HEK293 (cell line): ENCODE measurements at regions not wholly inside any gene's neighbourhood (a gene's known extent, or its start where the extent isn't known, plus 50 kb on each side); places are given as distances from the start of the nearest gene placed in this dataset.

Source experiments
- CTCF ChIA-PET: fragments of 350-600 bp; formaldehyde crosslinking; extraction: SDS; loops from one replicate; lab custom pipeline; 2021; ENCODE audit warnings: antibody characterized with exemption; lab: Yijun Ruan, JAX
- POLR2A ChIA-PET: fragments of 300-600 bp; formaldehyde crosslinking; extraction: SDS; loops from one replicate; lab custom pipeline; 2020; ENCODE audit warnings: antibody characterized with exemption, inconsistent platforms; lab: Yijun Ruan, JAX
- H3K27ac ChIP-seq: fragments of 200-500 bp; sonication (Bioruptor generic); 2 replicates; pipeline ENCODE4 v1.5.1; 2014; ENCODE audit warnings: low read depth, low read length, control low read depth, inconsistent platforms; ENCODE audit errors: extremely low read depth
- H3K36me3 ChIP-seq, 2 experiments: fragments of 200-500 bp in 1 of 2; sonication (Bioruptor generic) in 1 of 2; 1 replicate in 1 of 2; 2 replicates in 1 of 2; pipeline ENCODE4 v1.5.1; 2014 to 2017; ENCODE audit warnings: inconsistent platforms in 2 of 2, low read length in 2 of 2; ENCODE audit not compliant: control insufficient read depth in 2 of 2, insufficient read depth in 1 of 2
- H3K4me1 ChIP-seq: fragments of 200-500 bp; sonication (Bioruptor generic); 2 replicates; pipeline ENCODE4 v1.5.1; 2014; ENCODE audit warnings: mild to moderate bottlenecking, low read length, inconsistent platforms; ENCODE audit not compliant: control insufficient read depth, insufficient read depth
- H3K4me3 ChIP-seq: 2 replicates; pipeline ENCODE4 v1.5.1; 2011; ENCODE audit warnings: low read depth, mild to moderate bottlenecking, control low read depth, low read length, moderate library complexity
- H3K9me3 ChIP-seq: fragments of 200-500 bp; sonication (Bioruptor generic); 2 replicates; pipeline ENCODE4 v1.5.1; 2014; ENCODE audit warnings: low read depth, low read length, inconsistent platforms; ENCODE audit not compliant: control insufficient read depth, insufficient read depth
- ELK4 ChIP-seq: IDR thresholded peaks from 2 replicates; pipeline ENCODE4 v1.6.1; 2011; ENCODE audit warnings: mild to moderate bottlenecking, low read depth, low read length, borderline replicate concordance
- HOXD13 ChIP-seq: sonication (generic); formaldehyde crosslinking; IDR thresholded peaks from 2 replicates; pipeline ENCODE4 v1.8.0; 2022; ENCODE audit warnings: missing genetic modification reagents, borderline replicate concordance
- SALL2 ChIP-seq: fragments of 450-650 bp; formaldehyde crosslinking; IDR thresholded peaks from 2 replicates; pipeline ENCODE4 v1.5.0; 2017; ENCODE audit warnings: missing biosample characterization, mild to moderate bottlenecking, missing genetic modification characterization, borderline replicate concordance
- SP2 ChIP-seq: fragments of 450-650 bp; formaldehyde crosslinking; IDR thresholded peaks from 2 replicates; pipeline ENCODE4 v1.5.1; 2016; ENCODE audit warnings: missing biosample characterization, missing genetic modification characterization
- ZBTB11 ChIP-seq: fragments of 450-650 bp; formaldehyde crosslinking; conservative IDR thresholded peaks from 2 replicates; pipeline ENCODE4 v1.5.1; 2016; ENCODE audit warnings: low read depth, missing biosample characterization, missing genetic modification characterization
- ZBTB48 ChIP-seq: fragments of 450-650 bp; formaldehyde crosslinking; IDR thresholded peaks from 2 replicates; pipeline ENCODE4 v1.5.1; 2016; ENCODE audit warnings: missing biosample characterization, missing genetic modification characterization
- ZBTB49 ChIP-seq: fragments of 450-650 bp; formaldehyde crosslinking; IDR thresholded peaks from 2 replicates; pipeline ENCODE4 v1.5.1; 2016; ENCODE audit warnings: missing biosample characterization, missing genetic modification characterization, low read depth
- ZNF133 ChIP-seq: fragments of 450-650 bp; formaldehyde crosslinking; IDR thresholded peaks from 2 replicates; pipeline ENCODE4 v1.5.1; 2016; ENCODE audit warnings: missing biosample characterization, missing genetic modification characterization
- ZNF174 ChIP-seq: fragments of 450-650 bp; formaldehyde crosslinking; IDR thresholded peaks from 2 replicates; pipeline ENCODE4 v1.5.0; 2017; ENCODE audit warnings: missing biosample characterization, mild to moderate bottlenecking, missing genetic modification characterization
- ZNF23 ChIP-seq: fragments of 450-650 bp; formaldehyde crosslinking; IDR thresholded peaks from 2 replicates; pipeline ENCODE4 v1.5.1; 2016; ENCODE audit warnings: missing biosample characterization, missing genetic modification characterization, borderline replicate concordance
- ZNF354C ChIP-seq: fragments of 450-650 bp; formaldehyde crosslinking; IDR thresholded peaks from 2 replicates; pipeline ENCODE4 v1.5.1; 2016; ENCODE audit warnings: missing biosample characterization, missing genetic modification characterization, low read depth, borderline replicate concordance
- ZNF433 ChIP-seq: fragments of 450-650 bp; formaldehyde crosslinking; IDR thresholded peaks from 2 replicates; pipeline ENCODE4 v1.5.1; 2016; ENCODE audit warnings: missing biosample characterization, missing genetic modification characterization, low read depth
- ZNF626 ChIP-seq: fragments of 450-650 bp; sonication (Bioruptor Pico); formaldehyde crosslinking; IDR thresholded peaks from 2 replicates; pipeline ENCODE4 v1.5.1; 2018; ENCODE audit warnings: missing biosample characterization, missing genetic modification characterization, inconsistent platforms
- TF ChIP-seq, protein P1 (sequence below): fragments of 450-650 bp; formaldehyde crosslinking; IDR thresholded peaks from 2 replicates; pipeline ENCODE4 v1.5.1; 2017; ENCODE audit warnings: missing biosample characterization, missing genetic modification characterization
- TF ChIP-seq, protein P2 (sequence below): fragments of 450-650 bp; formaldehyde crosslinking; IDR thresholded peaks from 2 replicates; pipeline ENCODE4 v1.5.1; 2016; ENCODE audit warnings: missing biosample characterization, missing genetic modification characterization

DNA sequence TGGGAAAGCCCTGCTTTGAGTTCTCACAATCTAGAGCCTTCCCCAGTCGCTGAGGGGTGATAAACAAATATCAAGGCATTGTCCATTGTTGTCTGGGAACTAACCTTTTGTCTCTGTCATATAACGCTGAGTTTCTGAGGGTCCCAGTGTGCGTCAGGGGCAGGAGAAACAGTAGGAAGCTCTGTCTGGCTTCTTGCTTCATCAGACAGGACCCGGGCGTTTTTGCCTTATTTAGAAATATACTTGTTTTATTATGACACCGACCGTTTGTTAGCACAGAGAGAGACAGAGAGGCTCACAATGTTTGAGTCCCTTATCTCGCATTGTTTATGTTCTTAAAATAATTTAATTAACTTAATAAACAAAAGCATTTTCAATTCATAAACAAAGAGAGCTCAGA lies 204.9 kb upstream of the GAS1 start:
- no peaks in the 10 kb centered on the region for H3K36me3 ChIP-seq
- CTCF ChIA-PET: no interaction called here
- no peak overlapping the region for H3K4me3 ChIP-seq
- POLR2A ChIA-PET: interaction anchor here (0.5 kb wide), 1 partner anchor 52 kb away, joined by 3 read pairs; no protein-coding TSS in a partner anchor
- no peaks in the 10 kb centered on the region for H3K9me3 ChIP-seq
- no peaks in the 10 kb centered on the region for H3K4me1 ChIP-seq
- H3K27ac ChIP-seq: no peak overlapping the region
- TF ChIP-seq, protein P1, sequence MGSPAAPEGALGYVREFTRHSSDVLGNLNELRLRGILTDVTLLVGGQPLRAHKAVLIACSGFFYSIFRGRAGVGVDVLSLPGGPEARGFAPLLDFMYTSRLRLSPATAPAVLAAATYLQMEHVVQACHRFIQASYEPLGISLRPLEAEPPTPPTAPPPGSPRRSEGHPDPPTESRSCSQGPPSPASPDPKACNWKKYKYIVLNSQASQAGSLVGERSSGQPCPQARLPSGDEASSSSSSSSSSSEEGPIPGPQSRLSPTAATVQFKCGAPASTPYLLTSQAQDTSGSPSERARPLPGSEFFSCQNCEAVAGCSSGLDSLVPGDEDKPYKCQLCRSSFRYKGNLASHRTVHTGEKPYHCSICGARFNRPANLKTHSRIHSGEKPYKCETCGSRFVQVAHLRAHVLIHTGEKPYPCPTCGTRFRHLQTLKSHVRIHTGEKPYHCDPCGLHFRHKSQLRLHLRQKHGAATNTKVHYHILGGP (tag by site-specific recombination): no peak

DNA sequence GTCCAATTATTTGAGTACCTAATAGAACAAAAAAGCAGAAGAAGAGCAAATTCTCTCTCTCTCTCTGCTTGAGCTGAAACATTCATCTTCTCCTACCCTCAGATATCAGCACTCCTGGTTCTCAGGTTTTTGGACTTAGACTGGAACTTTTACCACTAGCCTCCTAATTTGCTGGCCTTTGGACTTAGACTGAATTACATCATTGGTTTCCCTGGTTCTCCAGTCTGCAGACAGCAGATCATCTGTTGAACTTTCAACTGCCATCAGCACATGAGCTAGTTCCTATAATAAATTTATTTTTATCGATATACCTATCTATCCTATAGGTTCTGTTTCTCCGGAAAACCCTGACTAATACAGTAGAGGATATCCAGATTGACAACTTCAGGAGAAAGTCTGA lies 208.9 kb upstream of the GAS1 start:
- no peaks in the 10 kb centered on the region for H3K36me3 ChIP-seq
- H3K4me1 ChIP-seq: no peaks in the 10 kb centered on the region
- H3K27ac ChIP-seq: no peak overlapping the region
- POLR2A ChIA-PET: no interaction called here
- CTCF ChIA-PET: no interaction called here
- TF ChIP-seq SP2 (tag by site-specific recombination): no peak
- H3K4me3 ChIP-seq: no peak overlapping the region
- H3K9me3 ChIP-seq: no peaks in the 10 kb centered on the region

- ChIA-PET POLR2A (no interaction called here), CTCF (no interaction called here)
- no peaks in the 10 kb centered on the region for H3K4me1 ChIP-seq
- no peak overlapping the region for H3K27ac ChIP-seq
- H3K4me3 ChIP-seq: no peak overlapping the region
- H3K9me3 ChIP-seq: no peaks in the 10 kb centered on the region
- H3K36me3 ChIP-seq: no peaks in the 10 kb centered on the region
- TF ChIP-seq ZBTB48 (tag by site-specific recombination) (no peak), ZNF174 (no peak), ZNF433 (tag by site-specific recombination) (no peak), ZNF133 (no peak), SALL2 (tag by site-specific recombination) (no peak), ZBTB49 (tag by site-specific recombination) (no peak), ZNF23 (tag by site-specific recombination) (no peak), ZNF354C (tag by site-specific recombination) (no peak), ZNF626 (tag by site-specific recombination) (no peak), ELK4 (no peak), HOXD13 (CRISPR knock-in tag) (no peak), ZBTB11 (no peak)
- TF ChIP-seq, protein P2, sequence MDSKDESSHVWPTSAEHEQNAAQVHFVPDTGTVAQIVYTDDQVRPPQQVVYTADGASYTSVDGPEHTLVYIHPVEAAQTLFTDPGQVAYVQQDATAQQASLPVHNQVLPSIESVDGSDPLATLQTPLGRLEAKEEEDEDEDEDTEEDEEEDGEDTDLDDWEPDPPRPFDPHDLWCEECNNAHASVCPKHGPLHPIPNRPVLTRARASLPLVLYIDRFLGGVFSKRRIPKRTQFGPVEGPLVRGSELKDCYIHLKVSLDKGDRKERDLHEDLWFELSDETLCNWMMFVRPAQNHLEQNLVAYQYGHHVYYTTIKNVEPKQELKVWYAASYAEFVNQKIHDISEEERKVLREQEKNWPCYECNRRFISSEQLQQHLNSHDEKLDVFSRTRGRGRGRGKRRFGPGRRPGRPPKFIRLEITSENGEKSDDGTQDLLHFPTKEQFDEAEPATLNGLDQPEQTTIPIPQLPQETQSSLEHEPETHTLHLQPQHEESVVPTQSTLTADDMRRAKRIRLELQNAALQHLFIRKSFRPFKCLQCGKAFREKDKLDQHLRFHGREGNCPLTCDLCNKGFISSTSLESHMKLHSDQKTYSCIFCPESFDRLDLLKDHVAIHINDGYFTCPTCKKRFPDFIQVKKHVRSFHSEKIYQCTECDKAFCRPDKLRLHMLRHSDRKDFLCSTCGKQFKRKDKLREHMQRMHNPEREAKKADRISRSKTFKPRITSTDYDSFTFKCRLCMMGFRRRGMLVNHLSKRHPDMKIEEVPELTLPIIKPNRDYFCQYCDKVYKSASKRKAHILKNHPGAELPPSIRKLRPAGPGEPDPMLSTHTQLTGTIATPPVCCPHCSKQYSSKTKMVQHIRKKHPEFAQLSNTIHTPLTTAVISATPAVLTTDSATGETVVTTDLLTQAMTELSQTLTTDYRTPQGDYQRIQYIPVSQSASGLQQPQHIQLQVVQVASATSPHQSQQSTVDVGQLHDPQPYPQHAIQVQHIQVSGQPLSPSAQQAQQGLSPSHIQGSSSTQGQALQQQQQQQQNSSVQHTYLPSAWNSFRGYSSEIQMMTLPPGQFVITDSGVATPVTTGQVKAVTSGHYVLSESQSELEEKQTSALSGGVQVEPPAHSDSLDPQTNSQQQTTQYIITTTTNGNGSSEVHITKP (tag by site-specific recombination): no peak
Observed at GRCh38 chr9:87157366-87158031, 210.2 kb upstream of the GAS1 start.
